T-helper 2 cell treated with Interferon-gamma antibody and Interleukin-4, amounts not matched to agents 100 ng/mL and 5 ng/mL, for 36 hours (primary cell): ENCODE measurements at regions not wholly inside any gene's neighbourhood (a gene's known extent, or its start where the extent isn't known, plus 50 kb on each side); places are given as distances from the start of the nearest gene placed in this dataset.
"Not testable (repeated sequence)": the region's sequence is repeated elsewhere in the genome, so short reads cannot be mapped to it uniquely, and the experiment has no call there.

Experiments used
- intact Hi-C: fragments of 100-400 bp; cut with micrococcal nuclease; formaldehyde crosslinking; loops from one replicate; pipeline ENCODE4 v1.15.1; 2023

- intact Hi-C loops = no loop called here
Observed at GRCh38 chr4:11966782-11967181, 538.1 kb upstream of the HS3ST1 start.

- intact Hi-C loops = no loop called here
Observed at GRCh38 chr4:11954093-11954492, 525.4 kb upstream of the HS3ST1 start.

GRCh38 chr4:11949355-11949754 lies 520.7 kb upstream of the HS3ST1 start:
- intact Hi-C loops = no loop called here

GRCh38 chr4:11947629-11948028 lies 518.9 kb upstream of the HS3ST1 start:
- intact Hi-C loops = not testable (repeated sequence)

GRCh38 chr4:11937941-11938340 lies 509.2 kb upstream of the HS3ST1 start:
- intact Hi-C loops = no loop called here

- intact Hi-C loops = no loop called here
Observed at GRCh38 chr4:11931266-11931820, 502.6 kb upstream of the HS3ST1 start.

- intact Hi-C loops = no loop called here
Observed at GRCh38 chr4:11929080-11929479, 500.4 kb upstream of the HS3ST1 start.

GRCh38 chr4:11919316-11919715 lies 490.6 kb upstream of the HS3ST1 start:
- intact Hi-C loops = no loop called here

GRCh38 chr4:11914406-11914805 lies 485.7 kb upstream of the HS3ST1 start:
- intact Hi-C loops = no loop called here

GRCh38 chr4:11912886-11913285 lies 484.2 kb upstream of the HS3ST1 start:
- intact Hi-C loops = no loop called here

GRCh38 chr4:11910812-11911211 lies 482.1 kb upstream of the HS3ST1 start:
- intact Hi-C loops = no loop called here

- intact Hi-C loops = no loop called here
Observed at GRCh38 chr4:11908712-11909111, 480.0 kb upstream of the HS3ST1 start.

- intact Hi-C loops = no loop called here
Observed at GRCh38 chr4:11908205-11908604, 479.5 kb upstream of the HS3ST1 start.

- intact Hi-C loops = no loop called here
Observed at GRCh38 chr4:11904846-11905739, 476.4 kb upstream of the HS3ST1 start.

- intact Hi-C loops = no loop called here
Observed at GRCh38 chr4:11904117-11904535, 475.4 kb upstream of the HS3ST1 start.

GRCh38 chr4:11901089-11901488 lies 472.4 kb upstream of the HS3ST1 start:
- intact Hi-C loops = no loop called here

GRCh38 chr4:11900359-11900758 lies 471.7 kb upstream of the HS3ST1 start:
- intact Hi-C loops = no loop called here

- intact Hi-C loops = no loop called here
Observed at GRCh38 chr4:11898796-11899195, 470.1 kb upstream of the HS3ST1 start.

GRCh38 chr4:11895766-11896165 lies 467.1 kb upstream of the HS3ST1 start:
- intact Hi-C loops = no loop called here

- intact Hi-C loops = no loop called here
Observed at GRCh38 chr4:11894977-11895376, 466.3 kb upstream of the HS3ST1 start.

GRCh38 chr4:11894221-11894620 lies 465.5 kb upstream of the HS3ST1 start:
- intact Hi-C loops = no loop called here

- intact Hi-C loops = no loop called here
Observed at GRCh38 chr4:11889099-11889498, 460.4 kb upstream of the HS3ST1 start.

GRCh38 chr4:11881947-11882346 lies 453.3 kb upstream of the HS3ST1 start:
- intact Hi-C loops = no loop called here
